ENCODE measurements at regions not wholly inside any gene's neighbourhood (a gene's known extent, or its start where the extent isn't known, plus 50 kb on each side); places are given as distances from the start of the nearest gene placed in this dataset.

GRCh38 chr1:185459141-185459540, 142.1 kb upstream of the IVNS1ABP start:
- H3K9me3 ChIP-seq (ENCODE audit: control insufficient read depth, insufficient read depth, low read length), result no peaks in the 10 kb centered on the region
- H3K27ac ChIP-seq (ENCODE audit: low read depth, low read length), result no peak overlapping the region
- no peaks in the 10 kb centered on the region for H4K20me1 ChIP-seq (ENCODE audit: control insufficient read depth, insufficient read depth, low read depth, low read length)
- H3K79me2 ChIP-seq (ENCODE audit: control insufficient read depth, low read length), result no peaks in the 10 kb centered on the region
- no peaks in the 10 kb centered on the region for H3K4me1 ChIP-seq (ENCODE audit: control insufficient read depth, low read length)
- no peak overlapping the region for H3K4me2 ChIP-seq (ENCODE audit: low read length)
- H3K4me3 ChIP-seq (ENCODE audit: low read length), result no peak overlapping the region
- H3K9me2 ChIP-seq (replicated peaks; ENCODE audit: control insufficient read depth, low read length), result no peaks in the 10 kb centered on the region
- H3K27me3 ChIP-seq (ENCODE audit: control insufficient read depth, low read length), result no peaks in the 10 kb centered on the region
- H3F3A ChIP-seq (ENCODE audit: control insufficient read depth, insufficient read depth), result no peaks in the 10 kb centered on the region
- TF ChIP-seq EZH2phosphoT487 (IDR thresholded peaks at IDR 0.05; ENCODE audit: borderline replicate concordance, low read length), result no peak
- TF ChIP-seq, protein P1, sequence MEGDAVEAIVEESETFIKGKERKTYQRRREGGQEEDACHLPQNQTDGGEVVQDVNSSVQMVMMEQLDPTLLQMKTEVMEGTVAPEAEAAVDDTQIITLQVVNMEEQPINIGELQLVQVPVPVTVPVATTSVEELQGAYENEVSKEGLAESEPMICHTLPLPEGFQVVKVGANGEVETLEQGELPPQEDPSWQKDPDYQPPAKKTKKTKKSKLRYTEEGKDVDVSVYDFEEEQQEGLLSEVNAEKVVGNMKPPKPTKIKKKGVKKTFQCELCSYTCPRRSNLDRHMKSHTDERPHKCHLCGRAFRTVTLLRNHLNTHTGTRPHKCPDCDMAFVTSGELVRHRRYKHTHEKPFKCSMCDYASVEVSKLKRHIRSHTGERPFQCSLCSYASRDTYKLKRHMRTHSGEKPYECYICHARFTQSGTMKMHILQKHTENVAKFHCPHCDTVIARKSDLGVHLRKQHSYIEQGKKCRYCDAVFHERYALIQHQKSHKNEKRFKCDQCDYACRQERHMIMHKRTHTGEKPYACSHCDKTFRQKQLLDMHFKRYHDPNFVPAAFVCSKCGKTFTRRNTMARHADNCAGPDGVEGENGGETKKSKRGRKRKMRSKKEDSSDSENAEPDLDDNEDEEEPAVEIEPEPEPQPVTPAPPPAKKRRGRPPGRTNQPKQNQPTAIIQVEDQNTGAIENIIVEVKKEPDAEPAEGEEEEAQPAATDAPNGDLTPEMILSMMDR (IDR thresholded peaks at IDR 0.05; ENCODE audit: low read depth, low read length, poor library complexity, severe bottlenecking), result no peak
- no peaks in the 10 kb centered on the region for H3K36me3 ChIP-seq (ENCODE audit: control insufficient read depth, low read length)

DNA sequence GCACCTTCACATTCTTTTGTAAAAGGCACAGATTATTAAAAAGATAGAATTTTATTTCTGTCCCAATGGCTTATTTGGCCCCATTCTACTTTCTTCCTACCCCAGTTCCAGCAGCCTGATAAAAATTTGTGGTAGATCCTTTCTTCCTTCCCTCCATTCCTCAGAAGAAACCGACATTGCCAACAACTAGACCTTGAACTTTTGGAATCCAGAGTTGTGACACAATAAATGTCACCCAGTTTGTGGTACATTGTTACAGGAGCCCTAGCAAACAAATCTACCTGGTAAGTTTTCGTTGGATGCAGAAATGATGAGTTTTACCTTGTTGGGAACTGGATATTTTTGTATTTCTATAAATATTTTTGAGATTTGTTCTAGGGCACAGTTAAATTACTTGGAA, 141.6 kb upstream of the IVNS1ABP start:
- H3K9me3 ChIP-seq (ENCODE audit: control insufficient read depth, insufficient read depth, low read length), result no peaks in the 10 kb centered on the region
- H3K4me3 ChIP-seq (ENCODE audit: low read length), result no peak overlapping the region
- H3K4me1 ChIP-seq (ENCODE audit: control insufficient read depth, low read length), result no peaks in the 10 kb centered on the region
- no peaks in the 10 kb centered on the region for H3K27me3 ChIP-seq (ENCODE audit: control insufficient read depth, low read length)
- H3F3A ChIP-seq (ENCODE audit: control insufficient read depth, insufficient read depth), result no peaks in the 10 kb centered on the region
- no peaks in the 10 kb centered on the region for H3K9me2 ChIP-seq (replicated peaks; ENCODE audit: control insufficient read depth, low read length)
- H4K20me1 ChIP-seq (ENCODE audit: control insufficient read depth, insufficient read depth, low read depth, low read length), result no peaks in the 10 kb centered on the region
- no peak overlapping the region for H3K27ac ChIP-seq (ENCODE audit: low read depth, low read length)
- no peaks in the 10 kb centered on the region for H3K79me2 ChIP-seq (ENCODE audit: control insufficient read depth, low read length)
- TF ChIP-seq, protein P1 (IDR thresholded peaks at IDR 0.05; ENCODE audit: low read depth, low read length, poor library complexity, severe bottlenecking), result no peak
- TF ChIP-seq EZH2phosphoT487 (IDR thresholded peaks at IDR 0.05; ENCODE audit: borderline replicate concordance, low read length), result no peak
- no peaks in the 10 kb centered on the region for H3K36me3 ChIP-seq (ENCODE audit: control insufficient read depth, low read length)
- H3K4me2 ChIP-seq (ENCODE audit: low read length), result no peak overlapping the region

GRCh38 chr1:185453496-185454192, 136.6 kb upstream of the IVNS1ABP start:
- no peak overlapping the region for H3K4me2 ChIP-seq (ENCODE audit: low read length)
- no peaks in the 10 kb centered on the region for H3K9me3 ChIP-seq (ENCODE audit: control insufficient read depth, insufficient read depth, low read length)
- no peak overlapping the region for H3K4me3 ChIP-seq (ENCODE audit: low read length)
- no peaks in the 10 kb centered on the region for H3K27me3 ChIP-seq (ENCODE audit: control insufficient read depth, low read length)
- TF ChIP-seq EZH2phosphoT487 (IDR thresholded peaks at IDR 0.05; ENCODE audit: borderline replicate concordance, low read length), result no peak
- TF ChIP-seq, protein P1 (IDR thresholded peaks at IDR 0.05; ENCODE audit: low read depth, low read length, poor library complexity, severe bottlenecking), result no peak
- H3K79me2 ChIP-seq (ENCODE audit: control insufficient read depth, low read length), result no peaks in the 10 kb centered on the region
- no peak overlapping the region for H3K27ac ChIP-seq (ENCODE audit: low read depth, low read length)
- H3K9me2 ChIP-seq (replicated peaks; ENCODE audit: control insufficient read depth, low read length), result no peaks in the 10 kb centered on the region
- no peaks in the 10 kb centered on the region for H3K36me3 ChIP-seq (ENCODE audit: control insufficient read depth, low read length)
- no peaks in the 10 kb centered on the region for H4K20me1 ChIP-seq (ENCODE audit: control insufficient read depth, insufficient read depth, low read depth, low read length)
- no peaks in the 10 kb centered on the region for H3K4me1 ChIP-seq (ENCODE audit: control insufficient read depth, low read length)
- H3F3A ChIP-seq (ENCODE audit: control insufficient read depth, insufficient read depth), result no peaks in the 10 kb centered on the region
